K562 (cell line): ENCODE measurements at regions not wholly inside any gene's neighbourhood (a gene's known extent, or its start where the extent isn't known, plus 50 kb on each side); places are given as distances from the start of the nearest gene placed in this dataset.

Experiments
- ATAC-seq: fragments of 200-7000 bp; cut with Tn5 transposase; 3 replicates; pipeline ENCODE4 v1.9.1; 2020; ENCODE audit warnings: moderate library complexity
- BruUV-seq: library from RNA; stranded (reverse); fragments of 400-500 nt; replicated peaks from 2 replicates; lab custom pipeline; 2021; lab: Mats Ljungman, UMichigan
- CTCF ChIA-PET: fragments of 300-600 bp; formaldehyde crosslinking; extraction: SDS; loops from one replicate; lab custom pipeline; 2021; ENCODE audit warnings: low intra/inter-chr PET ratio; lab: Yijun Ruan, JAX
- POLR2A ChIA-PET: fragments of 300-600, 350-650 bp; sonication (Branson Sonifier 250); formaldehyde crosslinking; extraction: SDS; loops from one replicate; lab custom pipeline; 2021; ENCODE audit warnings: antibody characterized with exemption, inconsistent platforms; lab: Yijun Ruan, JAX
- DNase-seq, 4 experiments: peaks; one replicate each; pipeline versions ENCODE4 v3.0.0 to v3.0.0-alpha.2; 2011 to 2018; ENCODE audit warnings: low spot score in 3 of 4, mixed read lengths in 3 of 4; ENCODE audit errors: extremely low read depth in 1 of 4
- FAIRE-seq: peaks from 2 replicates; lab custom pipeline; 2011; peaks lifted over from hg19 to GRCh38; lab: Jason Lieb, UNC
- H2AFZ ChIP-seq: 2 replicates; pipeline ENCODE4 v1.6.0; 2011; ENCODE audit warnings: low read depth, low read length, control low read depth, inconsistent platforms
- H3K27ac ChIP-seq: fragments of 200-600 bp; 3 replicates; pipeline ENCODE4 v1.8.0; 2011; ENCODE audit warnings: low read depth, mild to moderate bottlenecking, control low read depth, inconsistent platforms, low read length, moderate library complexity, mixed read lengths; ENCODE audit errors: extremely low read depth
- H3K27me3 ChIP-seq, 2 experiments: fragments of 300-600 bp in 1 of 2; 2 replicates in 1 of 2; 3 replicates in 1 of 2; pipeline versions ENCODE4 v1.6.0 to v1.8.0; 2011; ENCODE audit warnings: inconsistent platforms in 2 of 2, low read length in 2 of 2, mild to moderate bottlenecking in 1 of 2, mixed read lengths in 1 of 2, moderate library complexity in 1 of 2; ENCODE audit not compliant: control insufficient read depth in 2 of 2, insufficient read depth in 2 of 2
- H3K36me3 ChIP-seq: fragments of 300-600 bp; 3 replicates; pipeline ENCODE4 v1.8.0; 2011; ENCODE audit warnings: mild to moderate bottlenecking, low read length, inconsistent platforms; ENCODE audit not compliant: control insufficient read depth, insufficient read depth
- H3K4me1 ChIP-seq, 2 experiments: fragments of 200-600 bp in 1 of 2; replicated peaks in 1 of 2; 2 replicates in 1 of 2; 3 replicates in 1 of 2; pipeline versions ENCODE4 v1.5.1 to v1.8.0; 2011; ENCODE audit warnings: inconsistent platforms in 2 of 2, low read length in 2 of 2, mild to moderate bottlenecking in 1 of 2, mixed read lengths in 1 of 2, moderate library complexity in 1 of 2; ENCODE audit not compliant: control insufficient read depth in 2 of 2, insufficient read depth in 2 of 2
- H3K4me2 ChIP-seq: 2 replicates; pipeline ENCODE4 v1.6.1; 2011; ENCODE audit warnings: low read length, control low read depth, inconsistent platforms, mixed read lengths; ENCODE audit not compliant: insufficient read depth
- H3K4me3 ChIP-seq: fragments of 200-600 bp; sonication (generic), shearing (Covaris generic); 2 replicates; pipeline ENCODE4 v1.5.1; 2016; ENCODE audit warnings: control low read depth, inconsistent platforms
- H3K79me2 ChIP-seq: fragments of 200-600 bp; 3 replicates; pipeline ENCODE4 v1.8.0; 2011; ENCODE audit warnings: low read length, inconsistent platforms; ENCODE audit not compliant: control insufficient read depth, insufficient read depth
- H3K9ac ChIP-seq, 2 experiments: 2 replicates each; pipeline versions ENCODE4 v1.6.0 to v1.6.1; 2011; ENCODE audit warnings: low read depth in 2 of 2, low read length in 2 of 2, control low read depth in 1 of 2, inconsistent platforms in 1 of 2, mild to moderate bottlenecking in 1 of 2, mixed read lengths in 1 of 2; ENCODE audit not compliant: insufficient read depth in 1 of 2
- H3K9me1 ChIP-seq: one replicate; pipeline ENCODE4 v1.6.0; 2011; ENCODE audit warnings: inconsistent platforms, mild to moderate bottlenecking, low read length, moderate library complexity; ENCODE audit not compliant: control insufficient read depth, insufficient read depth
- H3K9me3 ChIP-seq: replicated peaks from 2 replicates; pipeline ENCODE4 v1.5.1; 2011; ENCODE audit warnings: low read depth, low read length, inconsistent platforms; ENCODE audit not compliant: control insufficient read depth, insufficient read depth
- H4K20me1 ChIP-seq: replicated peaks from 2 replicates; pipeline ENCODE4 v1.6.1; 2011; ENCODE audit warnings: low read length, inconsistent platforms, mixed read lengths; ENCODE audit not compliant: control insufficient read depth, insufficient read depth
- ARID2 ChIP-seq: fragments of 450-650 bp; IDR thresholded peaks from 2 replicates; pipeline ENCODE4 v1.6.1; 2017; ENCODE audit warnings: antibody characterized with exemption, mild to moderate bottlenecking
- BHLHE40 ChIP-seq: IDR thresholded peaks from 2 replicates; pipeline ENCODE4 v1.6.1; 2011; ENCODE audit warnings: low read length, improper control_type of control experiment
- BRD9 ChIP-seq: fragments of 450-650 bp; IDR thresholded peaks from 2 replicates; pipeline ENCODE4 v1.6.1; 2018; ENCODE audit warnings: low read depth; ENCODE audit not compliant: partially characterized antibody
- HDAC2 ChIP-seq: fragments of 450-650 bp; IDR thresholded peaks from 2 replicates; pipeline ENCODE4 v1.6.1; 2016; ENCODE audit warnings: mild to moderate bottlenecking
- RBM25 ChIP-seq: fragments of 200-400 bp; formaldehyde crosslinking; IDR thresholded peaks from 2 replicates; pipeline ENCODE4 v1.6.1; 2018; ENCODE audit warnings: low read length, low read depth, moderate library complexity; ENCODE audit not compliant: severe bottlenecking
- SIN3A ChIP-seq, 2 experiments: fragments of 150-350 bp in 1 of 2; IDR thresholded peaks; 2 replicates each; pipeline ENCODE4 v1.6.1; 2011 to 2016; ENCODE audit warnings: borderline replicate concordance in 2 of 2, low read depth in 2 of 2, low read length in 2 of 2, mild to moderate bottlenecking in 2 of 2, moderate library complexity in 2 of 2; ENCODE audit not compliant: control insufficient read depth in 1 of 2
- SIRT6 ChIP-seq: IDR thresholded peaks from one replicate; pipeline ENCODE4 v1.6.1; 2012; ENCODE audit warnings: low read depth, mild to moderate bottlenecking, control low read depth, inconsistent platforms, low read length, moderate library complexity
- TAF15 ChIP-seq: fragments of 200-400 bp; formaldehyde crosslinking; IDR thresholded peaks from 2 replicates; pipeline ENCODE4 v1.6.1; 2017; ENCODE audit warnings: mild to moderate bottlenecking, low read depth, low read length, moderate library complexity
- TARDBP ChIP-seq: fragments of 450-650 bp; IDR thresholded peaks from 2 replicates; pipeline ENCODE4 v1.6.1; 2016
- ZBTB8A ChIP-seq: fragments of 450-650 bp; IDR thresholded peaks from 2 replicates; pipeline ENCODE4 v1.6.1; 2018; ENCODE audit warnings: mild to moderate bottlenecking, moderate library complexity; ENCODE audit not compliant: partially characterized antibody
- ZNF407 ChIP-seq: fragments of 450-650 bp; IDR thresholded peaks from 2 replicates; pipeline ENCODE4 v1.6.1; 2016; ENCODE audit warnings: low read depth
- WGBS: fragments of 100-300 bp; shearing (Covaris generic); methylation state at CpG from one replicate; pipeline ENCODE4 v1.1.6; 2016; ENCODE audit warnings: low coverage, mixed read lengths; ENCODE audit not compliant: insufficient coverage; ENCODE audit errors: missing lambda C conversion rate; 5-methylcytosine and 5-hydroxymethylcytosine counted together
- in situ Hi-C: fragments of 300-500 bp; cut with MboI; formaldehyde crosslinking; loops from 4 replicates; pipeline ENCODE4 v1.15.0; 2018; ENCODE audit warnings: inconsistent platforms, mixed read lengths
- intact Hi-C: fragments of 100-400 bp; cut with micrococcal nuclease; formaldehyde crosslinking; loops from 2 replicates; pipeline ENCODE4 v1.14.2; 2022
- TF ChIP-seq, protein P1 (sequence below): fragments of 450-650 bp; formaldehyde crosslinking; IDR thresholded peaks from 2 replicates; pipeline ENCODE4 v1.4.0; 2020; ENCODE audit warnings: mild to moderate bottlenecking, moderate library complexity

DNA sequence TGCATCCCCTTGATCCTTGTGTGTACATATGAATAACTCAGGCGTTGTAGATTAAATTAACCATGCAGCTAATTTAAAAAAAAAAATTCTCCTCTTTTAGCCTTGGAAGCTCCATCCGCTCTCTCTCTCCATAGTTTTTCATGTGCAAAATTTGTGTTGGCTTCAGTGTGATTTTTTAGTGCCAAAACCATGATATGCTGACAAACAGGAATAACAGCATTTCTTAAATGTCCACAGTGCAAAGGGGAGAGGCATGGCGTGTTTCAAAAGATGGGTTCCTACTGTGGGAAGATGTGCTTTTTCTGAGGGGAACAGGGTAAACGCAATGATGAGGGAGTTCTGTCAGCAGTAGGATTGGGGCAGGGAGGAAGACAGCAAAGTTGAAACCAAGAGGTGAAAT is 247.0 kb downstream of the ICOS start:
- H3K9me1 ChIP-seq, result no peaks in the 10 kb centered on the region
- TF ChIP-seq RBM25, result no peak
- no peak for TF ChIP-seq BRD9
- TF ChIP-seq TAF15, result no peak
- no peak for TF ChIP-seq ZNF407
- no peak for TF ChIP-seq BHLHE40
- TF ChIP-seq SIN3A (IDR thresholded peaks at IDR 0.05; ENCODE audit: borderline replicate concordance in 2 of 2, control insufficient read depth in 1 of 2, low read depth in 2 of 2, low read length in 2 of 2), result no peak
- no peak for TF ChIP-seq HDAC2
- no peak for TF ChIP-seq ARID2
- TF ChIP-seq, protein P1, sequence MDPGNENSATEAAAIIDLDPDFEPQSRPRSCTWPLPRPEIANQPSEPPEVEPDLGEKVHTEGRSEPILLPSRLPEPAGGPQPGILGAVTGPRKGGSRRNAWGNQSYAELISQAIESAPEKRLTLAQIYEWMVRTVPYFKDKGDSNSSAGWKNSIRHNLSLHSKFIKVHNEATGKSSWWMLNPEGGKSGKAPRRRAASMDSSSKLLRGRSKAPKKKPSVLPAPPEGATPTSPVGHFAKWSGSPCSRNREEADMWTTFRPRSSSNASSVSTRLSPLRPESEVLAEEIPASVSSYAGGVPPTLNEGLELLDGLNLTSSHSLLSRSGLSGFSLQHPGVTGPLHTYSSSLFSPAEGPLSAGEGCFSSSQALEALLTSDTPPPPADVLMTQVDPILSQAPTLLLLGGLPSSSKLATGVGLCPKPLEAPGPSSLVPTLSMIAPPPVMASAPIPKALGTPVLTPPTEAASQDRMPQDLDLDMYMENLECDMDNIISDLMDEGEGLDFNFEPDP (CRISPR knock-in tag), result no peak
- no peak for TF ChIP-seq SIRT6
- no peak for TF ChIP-seq TARDBP
- no peak for TF ChIP-seq ZBTB8A
- TF ChIP-seq, all 486 proteins: peak for 0
- DNase-seq, result no peak
- ChIA-PET POLR2A (no interaction called here), CTCF (no interaction called here)
- ATAC-seq, result no peak
- 0% methylated on average over 4 of the region's 4 CpGs for WGBS
- H4K20me1 ChIP-seq, result no peaks in the 10 kb centered on the region
- no peaks in the 10 kb centered on the region for H3K36me3 ChIP-seq
- no peak overlapping the region for H3K27ac ChIP-seq
- H2AFZ ChIP-seq, result no peak overlapping the region
- BruUV-seq, result no TSS peak
- no peaks in the 10 kb centered on the region for H3K79me2 ChIP-seq
- in situ Hi-C loops (no loop called here), intact Hi-C loops (no loop called here)
- no peak overlapping the region for H3K4me2 ChIP-seq
- no peaks in the 10 kb centered on the region for H3K4me1 ChIP-seq
- no peak for FAIRE-seq
- no peak overlapping the region for H3K9ac ChIP-seq
- H3K4me3 ChIP-seq, result no peak overlapping the region
- no peaks in the 10 kb centered on the region for H3K9me3 ChIP-seq
- H3K27me3 ChIP-seq, result no peaks in the 10 kb centered on the region
